DMS114 treated with DMSO at 0.1 percent for 48 hours (cell line): ENCODE measurements at regions not wholly inside any gene's neighbourhood (a gene's known extent, or its start where the extent isn't known, plus 50 kb on each side); places are given as distances from the start of the nearest gene placed in this dataset.
"Not testable (repeated sequence)": the region's sequence is repeated elsewhere in the genome, so short reads cannot be mapped to it uniquely, and the experiment has no call there.

Experiments used
- DNase-seq: peaks from one replicate; lab custom pipeline; 2025; ENCODE audit not compliant: unreplicated experiment; lab: John Stamatoyannopoulos, UW

- no peak for DNase-seq
Measured at GRCh38 chr6:133099573-133099972, 141.6 kb upstream of the EYA4 start.

GRCh38 chr6:133100865-133101264 lies 140.3 kb upstream of the EYA4 start:
- DNase-seq: no peak

GRCh38 chr6:133101790-133102189 lies 139.4 kb upstream of the EYA4 start:
- no peak for DNase-seq

- DNase-seq: no peak
Measured at GRCh38 chr6:133106934-133107333, 134.2 kb upstream of the EYA4 start.

GRCh38 chr6:133108419-133108818 lies 132.7 kb upstream of the EYA4 start:
- no peak for DNase-seq

- no peak for DNase-seq
Measured at GRCh38 chr6:133114973-133115372, 126.2 kb upstream of the EYA4 start.

- no peak for DNase-seq
Measured at GRCh38 chr6:133115946-133116345, 125.2 kb upstream of the EYA4 start.

- DNase-seq: no peak
Measured at GRCh38 chr6:133128191-133128590, 113.0 kb upstream of the EYA4 start.

- DNase-seq: no peak
Measured at GRCh38 chr6:133129556-133129955, 111.6 kb upstream of the EYA4 start.

GRCh38 chr6:133130863-133131262 lies 110.3 kb upstream of the EYA4 start:
- DNase-seq: no peak

- no peak for DNase-seq
Measured at GRCh38 chr6:133131621-133132465, 109.3 kb upstream of the EYA4 start.

GRCh38 chr6:133132466-133132971 lies 108.6 kb upstream of the EYA4 start:
- DNase-seq: no peak

- DNase-seq: no peak
Measured at GRCh38 chr6:133136177-133136880, 104.8 kb upstream of the EYA4 start.

- DNase-seq: not testable (repeated sequence)
Measured at GRCh38 chr6:133147470-133148184, 93.5 kb upstream of the EYA4 start.

GRCh38 chr6:133156689-133157088 lies 84.5 kb upstream of the EYA4 start:
- no peak for DNase-seq

GRCh38 chr6:133157995-133158394 lies 83.2 kb upstream of the EYA4 start:
- no peak for DNase-seq

- no peak for DNase-seq
Measured at GRCh38 chr6:133159255-133159795, 81.8 kb upstream of the EYA4 start.

GRCh38 chr6:133160536-133160935 lies 80.6 kb upstream of the EYA4 start:
- no peak for DNase-seq

GRCh38 chr6:133165235-133165634 lies 75.9 kb upstream of the EYA4 start:
- DNase-seq: no peak

GRCh38 chr6:133166766-133167165 lies 74.4 kb upstream of the EYA4 start:
- no peak for DNase-seq

- no peak for DNase-seq
Measured at GRCh38 chr6:133169901-133170300, 71.3 kb upstream of the EYA4 start.
